ENCODE measurements at regions not wholly inside any gene's neighbourhood (a gene's known extent, or its start where the extent isn't known, plus 50 kb on each side); places are given as distances from the start of the nearest gene placed in this dataset.

GRCh38 chr7:13047061-13047460 is 359.6 kb downstream of the ARL4A start:
- TF ChIP-seq, protein P1, sequence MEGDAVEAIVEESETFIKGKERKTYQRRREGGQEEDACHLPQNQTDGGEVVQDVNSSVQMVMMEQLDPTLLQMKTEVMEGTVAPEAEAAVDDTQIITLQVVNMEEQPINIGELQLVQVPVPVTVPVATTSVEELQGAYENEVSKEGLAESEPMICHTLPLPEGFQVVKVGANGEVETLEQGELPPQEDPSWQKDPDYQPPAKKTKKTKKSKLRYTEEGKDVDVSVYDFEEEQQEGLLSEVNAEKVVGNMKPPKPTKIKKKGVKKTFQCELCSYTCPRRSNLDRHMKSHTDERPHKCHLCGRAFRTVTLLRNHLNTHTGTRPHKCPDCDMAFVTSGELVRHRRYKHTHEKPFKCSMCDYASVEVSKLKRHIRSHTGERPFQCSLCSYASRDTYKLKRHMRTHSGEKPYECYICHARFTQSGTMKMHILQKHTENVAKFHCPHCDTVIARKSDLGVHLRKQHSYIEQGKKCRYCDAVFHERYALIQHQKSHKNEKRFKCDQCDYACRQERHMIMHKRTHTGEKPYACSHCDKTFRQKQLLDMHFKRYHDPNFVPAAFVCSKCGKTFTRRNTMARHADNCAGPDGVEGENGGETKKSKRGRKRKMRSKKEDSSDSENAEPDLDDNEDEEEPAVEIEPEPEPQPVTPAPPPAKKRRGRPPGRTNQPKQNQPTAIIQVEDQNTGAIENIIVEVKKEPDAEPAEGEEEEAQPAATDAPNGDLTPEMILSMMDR (IDR thresholded peaks at IDR 0.05) = no peak
- no peak for TF ChIP-seq POLR2A (IDR thresholded peaks at IDR 0.05)
